WTC11 (cell line): ENCODE measurements at regions not wholly inside any gene's neighbourhood (a gene's known extent, or its start where the extent isn't known, plus 50 kb on each side); places are given as distances from the start of the nearest gene placed in this dataset.

Experiments
- CREB1 ChIP-seq: sonication (generic); formaldehyde crosslinking; IDR thresholded peaks from 2 replicates; pipeline ENCODE4 v1.8.0; 2023; ENCODE audit warnings: mild to moderate bottlenecking, missing genetic modification reagents
- CTCF ChIP-seq: fragments of 200-600 bp; IDR thresholded peaks from 2 replicates; pipeline ENCODE4 v1.8.0; 2022; ENCODE audit warnings: antibody characterized with exemption
- JAZF1 ChIP-seq: fragments of 250-450 bp; sonication (Bioruptor Pico); IDR thresholded peaks from 2 replicates; pipeline ENCODE4 v1.9.0; 2021; ENCODE audit warnings: moderate library complexity, mild to moderate bottlenecking, inconsistent platforms
- JUN ChIP-seq: sonication (generic); formaldehyde crosslinking; IDR thresholded peaks from 2 replicates; pipeline ENCODE4 v1.8.0; 2023; ENCODE audit warnings: mild to moderate bottlenecking, missing genetic modification reagents
- KAT7 ChIP-seq: sonication (generic); formaldehyde crosslinking; IDR thresholded peaks from 2 replicates; pipeline ENCODE4 v1.8.1; 2023; ENCODE audit warnings: missing genetic modification reagents, mild to moderate bottlenecking, borderline replicate concordance
- MAX ChIP-seq: sonication (generic); formaldehyde crosslinking; IDR thresholded peaks from 2 replicates; pipeline ENCODE4 v1.8.0; 2022; ENCODE audit warnings: mild to moderate bottlenecking, missing genetic modification reagents
- NFYB ChIP-seq: sonication (generic); formaldehyde crosslinking; conservative IDR thresholded peaks from 2 replicates; pipeline ENCODE4 v1.8.0; 2022; ENCODE audit warnings: low read depth, missing genetic modification reagents
- PRDM15 ChIP-seq: sonication (generic); formaldehyde crosslinking; IDR thresholded peaks from 2 replicates; pipeline ENCODE4 v1.8.0; 2022; ENCODE audit warnings: missing genetic modification reagents

GRCh38 chr20:16678779-16679178 lies 51.0 kb upstream of the SNRPB2 start:
- TF ChIP-seq CREB1 (no peak), PRDM15 (CRISPR knock-in tag) (no peak), NFYB (CRISPR knock-in tag) (no peak), CTCF (no peak), JUN (CRISPR knock-in tag) (no peak), MAX (CRISPR knock-in tag) (no peak), KAT7 (CRISPR knock-in tag) (no peak), JAZF1 (CRISPR knock-in tag) (no peak)
